Lower leg skin (tissue), 4 donors: ENCODE measurements at regions not wholly inside any gene's neighbourhood (a gene's known extent, or its start where the extent isn't known, plus 50 kb on each side); places are given as distances from the start of the nearest gene placed in this dataset.

ENCODE experiments used
- DNase-seq, 2 donors: peaks; one replicate each; pipeline ENCODE4 v3.0.0-alpha.2; 2019; ENCODE audit warnings: low spot score in 2 of 2
- H3K4me3 ChIP-seq: fragments of 200-600 bp; sonication (generic); 2 replicates; pipeline ENCODE4 v1.5.1; 2017; ENCODE audit warnings: mild to moderate bottlenecking, low read depth; ENCODE audit not compliant: poor library complexity, severe bottlenecking
- POLR2A ChIP-seq, 2 donors: fragments of 450-650 bp; IDR thresholded peaks; one replicate each; pipeline ENCODE4 v1.6.1; 2016 to 2017; ENCODE audit warnings: antibody characterized with exemption in 2 of 2, mild to moderate bottlenecking in 1 of 2, moderate library complexity in 1 of 2
- WGBS, 2 donors: methylation state at CpG; one replicate each; pipeline ENCODE4 v1.1.5; 2018; 5-methylcytosine and 5-hydroxymethylcytosine counted together
- intact Hi-C: fragments of 100-400 bp; cut with DNase I; formaldehyde crosslinking; loops from one replicate; pipeline ENCODE4 v1.15.0; 2023; ENCODE audit warnings: low total_unique reads
- TF ChIP-seq, protein P1 (sequence below), 3 donors: fragments of 450-650 bp; IDR thresholded peaks; one replicate each; pipeline ENCODE4 v1.5.1; 2016; ENCODE audit warnings: antibody characterized with exemption in 3 of 3, mild to moderate bottlenecking in 3 of 3, moderate library complexity in 2 of 3

DNA sequence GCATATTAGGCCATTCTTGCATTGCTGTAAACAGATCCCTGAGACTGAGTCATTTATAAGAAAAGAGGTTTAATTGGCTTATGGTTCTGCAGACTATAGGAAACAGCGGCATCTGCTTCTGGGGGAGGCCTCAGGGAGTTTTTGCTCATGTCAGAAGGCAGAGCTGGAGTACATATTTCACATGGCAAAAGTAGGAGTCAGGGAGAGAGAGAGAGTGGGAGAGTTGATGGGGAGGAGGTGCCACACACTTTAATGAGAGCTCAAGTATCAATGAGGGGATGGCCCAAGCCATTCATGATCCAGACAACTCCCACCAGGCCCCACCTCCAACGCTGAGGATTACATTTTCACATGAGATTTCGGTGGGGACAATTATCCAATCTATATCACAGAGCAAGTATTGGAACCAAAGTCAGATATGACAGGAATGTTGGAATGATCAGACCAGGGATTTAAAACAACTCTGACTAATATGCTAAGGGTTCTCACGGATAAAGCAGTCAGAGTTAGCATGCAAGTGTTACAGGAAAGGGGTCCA lies 795.3 kb upstream of the CELF2 start:
- no peak overlapping the region for H3K4me3 ChIP-seq
- no peak for DNase-seq
- intact Hi-C loops, result no loop called here
- TF ChIP-seq POLR2A (IDR thresholded peaks at IDR 0.05), result no peak
- TF ChIP-seq, protein P1, sequence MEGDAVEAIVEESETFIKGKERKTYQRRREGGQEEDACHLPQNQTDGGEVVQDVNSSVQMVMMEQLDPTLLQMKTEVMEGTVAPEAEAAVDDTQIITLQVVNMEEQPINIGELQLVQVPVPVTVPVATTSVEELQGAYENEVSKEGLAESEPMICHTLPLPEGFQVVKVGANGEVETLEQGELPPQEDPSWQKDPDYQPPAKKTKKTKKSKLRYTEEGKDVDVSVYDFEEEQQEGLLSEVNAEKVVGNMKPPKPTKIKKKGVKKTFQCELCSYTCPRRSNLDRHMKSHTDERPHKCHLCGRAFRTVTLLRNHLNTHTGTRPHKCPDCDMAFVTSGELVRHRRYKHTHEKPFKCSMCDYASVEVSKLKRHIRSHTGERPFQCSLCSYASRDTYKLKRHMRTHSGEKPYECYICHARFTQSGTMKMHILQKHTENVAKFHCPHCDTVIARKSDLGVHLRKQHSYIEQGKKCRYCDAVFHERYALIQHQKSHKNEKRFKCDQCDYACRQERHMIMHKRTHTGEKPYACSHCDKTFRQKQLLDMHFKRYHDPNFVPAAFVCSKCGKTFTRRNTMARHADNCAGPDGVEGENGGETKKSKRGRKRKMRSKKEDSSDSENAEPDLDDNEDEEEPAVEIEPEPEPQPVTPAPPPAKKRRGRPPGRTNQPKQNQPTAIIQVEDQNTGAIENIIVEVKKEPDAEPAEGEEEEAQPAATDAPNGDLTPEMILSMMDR (IDR thresholded peaks at IDR 0.05), result no peak
- 84% methylated on average over 4 of the region's 4 CpGs for WGBS, 2 donors

- H3K4me3 ChIP-seq, result no peak overlapping the region
- 97 to 98% methylated on average over 3 of the region's 3 CpGs for WGBS, 2 donors
- no peak for DNase-seq
- TF ChIP-seq, protein P1 (IDR thresholded peaks at IDR 0.05), result no peak
- no peak for TF ChIP-seq POLR2A (IDR thresholded peaks at IDR 0.05)
- intact Hi-C loops, result no loop called here
Measured at GRCh38 chr10:10223131-10223530, 794.5 kb upstream of the CELF2 start.

- 56 to 63% methylated on average over 4 of the region's 4 CpGs for WGBS, 2 donors
- intact Hi-C loops, result no loop called here
- TF ChIP-seq, protein P1 (IDR thresholded peaks at IDR 0.05), result no peak
- no peak for TF ChIP-seq POLR2A (IDR thresholded peaks at IDR 0.05)
Measured at GRCh38 chr10:10225136-10225676, 792.5 kb upstream of the CELF2 start.

GRCh38 chr10:10233229-10233628 lies 784.4 kb upstream of the CELF2 start:
- 37 to 39% methylated on average over 2 of the region's 2 CpGs for WGBS, 2 donors
- TF ChIP-seq, protein P1 (IDR thresholded peaks at IDR 0.05), result no peak
- no peak for TF ChIP-seq POLR2A (IDR thresholded peaks at IDR 0.05)
- DNase-seq, result no peak
- H3K4me3 ChIP-seq, result no peak overlapping the region
- intact Hi-C loops, result no loop called here

More at GRCh38 chr10:10225136-10225676, 792.5 kb upstream of the CELF2 start:
- DNase-seq, result no peak
- H3K4me3 ChIP-seq, result no peak overlapping the region

DNA sequence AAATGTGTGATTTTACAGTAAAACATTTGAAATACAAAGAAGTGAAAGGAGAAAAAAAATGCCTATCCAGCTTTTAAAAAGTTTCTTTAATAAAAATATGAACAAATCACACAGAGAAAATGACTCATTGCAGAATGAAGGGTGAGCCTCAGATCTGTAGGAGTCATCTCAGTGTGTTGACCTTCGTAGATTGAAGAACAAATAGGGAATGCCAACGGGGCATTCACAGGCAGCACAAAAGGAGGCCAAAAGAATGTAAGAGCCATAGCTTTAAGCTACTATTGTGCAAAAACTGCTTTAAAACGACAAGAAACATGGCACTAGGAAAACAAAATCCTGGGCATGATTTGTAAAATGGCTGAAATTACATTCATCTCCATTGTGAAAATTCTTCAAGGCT lies 782.7 kb upstream of the CELF2 start:
- intact Hi-C loops, result no loop called here
- WGBS, 2 donors, result 59 to 77% methylated on average over 3 of the region's 3 CpGs
- no peak overlapping the region for H3K4me3 ChIP-seq
- TF ChIP-seq POLR2A (IDR thresholded peaks at IDR 0.05), result no peak
- TF ChIP-seq, protein P1 (IDR thresholded peaks at IDR 0.05), result no peak
- no peak for DNase-seq

GRCh38 chr10:10247585-10247984 lies 770.1 kb upstream of the CELF2 start:
- intact Hi-C loops, result no loop called here
- no peak overlapping the region for H3K4me3 ChIP-seq
- WGBS, 2 donors, result 60 to 69% methylated on average over 6 of the region's 6 CpGs
- TF ChIP-seq POLR2A (IDR thresholded peaks at IDR 0.05), result no peak
- TF ChIP-seq, protein P1 (IDR thresholded peaks at IDR 0.05), result no peak
- DNase-seq, result no peak
